Calu3 (cell line): ENCODE measurements at regions not wholly inside any gene's neighbourhood (a gene's known extent, or its start where the extent isn't known, plus 50 kb on each side); places are given as distances from the start of the nearest gene placed in this dataset.

ENCODE experiments used
- BruUV-seq: library from RNA; stranded (reverse); fragments of 400-500 nt; replicated peaks from 2 replicates; lab custom pipeline; 2021; lab: Mats Ljungman, UMichigan
- CTCF ChIA-PET: fragments of 300-600 bp; sonication (Branson Sonifier 250); formaldehyde crosslinking; loops from one replicate; lab custom pipeline; 2022; ENCODE audit warnings: antibody characterized with exemption; lab: Charles Lee
- DNase-seq: peaks from one replicate; pipeline ENCODE4 v3.0.0; 2022
- H3K27ac Mint-ChIP-seq: one replicate; pipeline ENCODE4 v1.8.0; 2022; ENCODE audit warnings: mixed read lengths; ENCODE audit not compliant: unreplicated experiment
- H3K27me3 Mint-ChIP-seq: one replicate; pipeline ENCODE4 v1.8.0; 2022; ENCODE audit warnings: mixed read lengths; ENCODE audit not compliant: unreplicated experiment
- H3K36me3 Mint-ChIP-seq: one replicate; pipeline ENCODE4 v1.8.0; 2022; ENCODE audit warnings: mild to moderate bottlenecking, moderate library complexity, mixed read lengths; ENCODE audit not compliant: insufficient read depth, unreplicated experiment
- H3K4me1 Mint-ChIP-seq: one replicate; pipeline ENCODE4 v1.8.0; 2022; ENCODE audit warnings: mild to moderate bottlenecking, low read depth, mixed read lengths; ENCODE audit not compliant: unreplicated experiment
- H3K4me3 Mint-ChIP-seq: one replicate; pipeline ENCODE4 v1.8.0; 2022; ENCODE audit warnings: mild to moderate bottlenecking, low read depth, moderate library complexity, mixed read lengths; ENCODE audit not compliant: unreplicated experiment
- H3K9me3 Mint-ChIP-seq: one replicate; pipeline ENCODE4 v1.8.0; 2022; ENCODE audit warnings: low read depth, mixed read lengths; ENCODE audit not compliant: unreplicated experiment
- CTCF ChIP-seq: fragments of 200-600 bp; IDR thresholded peaks from one replicate; pipeline ENCODE4 v1.8.0; 2022; ENCODE audit warnings: antibody characterized with exemption; ENCODE audit not compliant: unreplicated experiment
- intact Hi-C: fragments of 100-400 bp; cut with micrococcal nuclease; formaldehyde crosslinking; loops from one replicate; pipeline ENCODE4 v1.10.0; 2022; ENCODE audit not compliant: unreplicated experiment

- DNase-seq = no peak
- no TSS peak for BruUV-seq
- Mint-ChIP-seq H3K9me3 (no peaks in the 10 kb centered on the region), H3K27me3 (peaks cover 82% of the 10 kb centered on the region), H3K27ac (no peak overlapping the region), H3K4me1 (peaks cover 7% of the 10 kb centered on the region), H3K36me3 (no peaks in the 10 kb centered on the region), H3K4me3 (no peak overlapping the region)
- TF ChIP-seq CTCF = no peak
- intact Hi-C loops = no loop called here
- CTCF ChIA-PET = no interaction called here
These were observed 125.4 kb downstream of the PXDC1 start for GRCh38 chr6:3625980-3626563.

- Mint-ChIP-seq H3K4me1 (peaks cover 7% of the 10 kb centered on the region), H3K4me3 (no peak overlapping the region), H3K9me3 (no peaks in the 10 kb centered on the region), H3K36me3 (no peaks in the 10 kb centered on the region), H3K27me3 (peaks cover 82% of the 10 kb centered on the region), H3K27ac (no peak overlapping the region)
- BruUV-seq = no TSS peak
- CTCF ChIA-PET = no interaction called here
- TF ChIP-seq CTCF = no peak
- DNase-seq = no peak
- intact Hi-C loops = no loop called here
These were observed 126.1 kb downstream of the PXDC1 start for GRCh38 chr6:3625149-3625979.

- no peaks in the 10 kb centered on the region for H3K9me3 Mint-ChIP-seq
- CTCF ChIA-PET = no interaction called here
- intact Hi-C loops = no loop called here
- H3K36me3 Mint-ChIP-seq = no peaks in the 10 kb centered on the region
- no peak overlapping the region for H3K4me3 Mint-ChIP-seq
- peaks cover 79% of the 10 kb centered on the region for H3K27me3 Mint-ChIP-seq
- no peak for DNase-seq
- no peak overlapping the region for H3K27ac Mint-ChIP-seq
- H3K4me1 Mint-ChIP-seq = peaks cover 7% of the 10 kb centered on the region
- TF ChIP-seq CTCF = no peak
- BruUV-seq = no TSS peak
These were observed 127.0 kb downstream of the PXDC1 start for GRCh38 chr6:3624250-3625136.

- Mint-ChIP-seq H3K4me3 (no peak overlapping the region), H3K9me3 (no peaks in the 10 kb centered on the region), H3K4me1 (peaks cover 7% of the 10 kb centered on the region), H3K27me3 (peaks cover 75% of the 10 kb centered on the region), H3K27ac (no peak overlapping the region), H3K36me3 (no peaks in the 10 kb centered on the region)
- DNase-seq = no peak
- BruUV-seq = no TSS peak
- CTCF ChIA-PET = no interaction called here
- intact Hi-C loops = no loop called here
- no peak for TF ChIP-seq CTCF
These were observed 127.9 kb downstream of the PXDC1 start for GRCh38 chr6:3623451-3624249.
